ENCODE measurements at regions not wholly inside any gene's neighbourhood (a gene's known extent, or its start where the extent isn't known, plus 50 kb on each side); places are given as distances from the start of the nearest gene placed in this dataset.

DNA sequence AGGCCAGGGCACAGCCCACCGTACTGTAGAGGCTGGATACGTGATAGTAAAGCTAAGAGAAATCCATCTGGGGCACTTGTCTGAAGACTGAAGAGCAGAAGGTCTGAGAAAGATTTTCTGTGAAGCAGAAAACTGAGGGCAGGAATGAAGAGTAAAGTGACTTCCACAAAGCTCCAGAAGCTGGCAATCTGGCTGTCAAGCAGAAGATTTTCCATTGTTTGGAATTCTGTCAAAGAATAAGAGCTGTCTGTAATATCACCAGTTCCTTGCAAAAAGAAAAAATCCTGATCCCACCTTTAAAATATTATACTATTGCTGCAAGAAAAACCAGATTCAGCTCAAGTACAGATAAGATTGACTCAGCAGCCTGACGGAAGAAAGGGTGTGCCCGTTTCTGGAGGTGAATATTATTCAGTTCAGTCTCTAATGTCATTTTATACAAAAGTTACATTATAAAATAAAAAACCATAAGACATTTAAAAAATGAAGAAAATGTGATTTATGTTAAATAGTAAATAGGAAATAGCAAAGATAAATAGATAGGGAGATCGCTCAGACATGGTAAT lies 550.4 kb upstream of the SGO1 start:
- TF ChIP-seq ZFP30 (CRISPR knock-in tag; IDR thresholded peaks at IDR 0.05), result no peak
- TF ChIP-seq, protein P1, sequence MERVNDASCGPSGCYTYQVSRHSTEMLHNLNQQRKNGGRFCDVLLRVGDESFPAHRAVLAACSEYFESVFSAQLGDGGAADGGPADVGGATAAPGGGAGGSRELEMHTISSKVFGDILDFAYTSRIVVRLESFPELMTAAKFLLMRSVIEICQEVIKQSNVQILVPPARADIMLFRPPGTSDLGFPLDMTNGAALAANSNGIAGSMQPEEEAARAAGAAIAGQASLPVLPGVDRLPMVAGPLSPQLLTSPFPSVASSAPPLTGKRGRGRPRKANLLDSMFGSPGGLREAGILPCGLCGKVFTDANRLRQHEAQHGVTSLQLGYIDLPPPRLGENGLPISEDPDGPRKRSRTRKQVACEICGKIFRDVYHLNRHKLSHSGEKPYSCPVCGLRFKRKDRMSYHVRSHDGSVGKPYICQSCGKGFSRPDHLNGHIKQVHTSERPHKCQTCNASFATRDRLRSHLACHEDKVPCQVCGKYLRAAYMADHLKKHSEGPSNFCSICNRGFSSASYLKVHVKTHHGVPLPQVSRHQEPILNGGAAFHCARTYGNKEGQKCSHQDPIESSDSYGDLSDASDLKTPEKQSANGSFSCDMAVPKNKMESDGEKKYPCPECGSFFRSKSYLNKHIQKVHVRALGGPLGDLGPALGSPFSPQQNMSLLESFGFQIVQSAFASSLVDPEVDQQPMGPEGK (CRISPR knock-in tag; IDR thresholded peaks at IDR 0.05; ENCODE audit: borderline replicate concordance), result no peak

Data from SK-N-SH treated with all-trans-retinoic acid at 6 μM for 48 hours (cell line).